Dermis microvascular lymphatic vessel endothelial cell (primary cell): ENCODE measurements at regions not wholly inside any gene's neighbourhood (a gene's known extent, or its start where the extent isn't known, plus 50 kb on each side); places are given as distances from the start of the nearest gene placed in this dataset.

ENCODE experiments used
- DNase-seq, 2 donors: peaks; one replicate each; pipeline versions ENCODE4 v3.0.0 to v3.0.0-alpha.2; 2010; ENCODE audit warnings: low read depth in 2 of 2

DNA sequence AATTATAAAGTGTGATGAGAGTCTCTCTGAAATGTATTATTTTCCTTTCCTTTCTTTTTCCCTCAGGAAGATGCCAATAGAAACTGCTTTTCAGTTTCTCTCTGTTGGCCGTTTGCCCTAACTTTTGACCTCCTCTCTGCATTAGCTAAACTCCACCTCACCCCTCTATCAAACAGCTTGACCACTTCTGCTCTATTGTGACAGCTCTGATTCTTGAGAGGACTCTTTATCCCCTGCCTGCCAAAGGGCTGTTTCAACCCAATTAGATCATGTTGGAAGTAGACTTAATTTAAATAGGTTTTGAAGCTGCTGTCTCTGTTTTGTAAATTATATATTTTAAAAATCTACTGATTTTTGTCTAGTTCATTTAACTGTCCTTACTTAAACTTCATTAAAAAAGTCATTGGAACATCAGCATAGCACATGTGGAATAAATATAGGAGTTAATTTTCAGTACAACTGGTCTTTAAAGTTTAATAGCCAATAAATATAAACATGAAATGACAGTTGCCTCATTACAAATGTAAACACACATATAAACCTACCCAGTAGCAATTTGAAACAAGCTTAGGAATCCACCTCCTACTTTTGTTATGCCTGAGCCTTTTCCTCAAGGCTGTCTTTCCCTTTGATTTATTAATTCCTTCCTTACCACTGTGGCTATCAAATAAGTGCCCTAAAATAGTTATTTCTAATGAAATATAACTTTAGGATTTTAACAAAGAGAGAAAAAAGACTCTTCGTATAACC is 152.0 kb downstream of the CHRM3 start:
- no peak for DNase-seq

DNA sequence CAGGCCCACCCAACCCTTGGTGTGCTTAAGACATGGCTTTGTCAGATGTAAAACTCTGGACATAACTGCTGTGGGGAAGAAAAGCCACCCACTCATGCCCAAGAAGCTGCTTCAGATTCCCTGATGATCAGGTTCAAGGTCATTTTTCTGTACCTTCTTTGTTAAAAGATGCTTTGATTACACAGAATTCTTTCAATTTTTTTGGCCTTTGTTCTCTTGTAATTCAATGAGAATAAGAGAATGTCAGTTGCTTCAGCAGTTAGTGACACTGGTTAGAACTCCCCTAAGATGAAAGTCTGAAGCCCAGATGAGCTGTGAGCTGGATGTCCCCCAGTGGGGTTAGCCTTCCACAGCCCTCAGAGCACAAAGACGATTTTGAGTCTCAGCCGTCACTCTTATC is 152.7 kb downstream of the CHRM3 start:
- no peak for DNase-seq

DNA sequence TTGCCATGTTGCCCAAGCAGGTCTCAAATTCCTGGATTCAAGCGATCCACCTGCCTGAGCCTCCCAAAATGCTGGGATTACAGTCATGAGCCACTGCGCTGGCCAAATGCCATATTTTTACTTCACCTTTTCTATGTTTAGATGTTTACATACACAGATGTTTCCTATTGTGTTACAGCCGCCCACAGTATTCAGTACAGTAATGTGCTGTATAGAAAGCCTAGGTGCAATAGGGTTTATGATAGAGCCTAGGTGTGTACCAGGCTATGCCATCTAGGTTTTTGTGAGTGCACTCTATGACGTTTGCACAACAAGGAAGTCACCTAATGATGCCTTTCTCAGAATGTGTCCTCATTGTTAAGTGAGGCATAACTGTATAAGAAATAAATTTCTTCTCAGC is 153.4 kb downstream of the CHRM3 start:
- DNase-seq = no peak

DNA sequence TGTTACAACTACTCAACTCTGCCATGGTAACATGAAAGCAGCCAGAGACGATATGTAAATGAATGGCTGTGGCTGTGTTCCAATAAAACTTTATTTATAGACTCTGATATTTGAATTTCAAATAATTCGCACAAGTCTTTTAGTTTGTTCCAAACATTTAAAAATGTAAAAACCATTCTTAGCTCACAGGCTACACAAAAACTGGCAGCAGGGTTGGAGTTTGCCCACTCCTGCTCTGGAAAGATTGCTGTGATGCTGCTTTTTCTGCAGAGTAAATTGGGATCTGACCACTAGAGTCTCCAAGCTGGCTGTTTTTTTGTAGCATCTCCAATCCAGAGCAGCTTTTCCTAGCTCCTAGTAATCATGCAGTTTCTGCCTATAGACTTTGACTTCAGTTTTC is 157.5 kb downstream of the CHRM3 start:
- no peak for DNase-seq

DNA sequence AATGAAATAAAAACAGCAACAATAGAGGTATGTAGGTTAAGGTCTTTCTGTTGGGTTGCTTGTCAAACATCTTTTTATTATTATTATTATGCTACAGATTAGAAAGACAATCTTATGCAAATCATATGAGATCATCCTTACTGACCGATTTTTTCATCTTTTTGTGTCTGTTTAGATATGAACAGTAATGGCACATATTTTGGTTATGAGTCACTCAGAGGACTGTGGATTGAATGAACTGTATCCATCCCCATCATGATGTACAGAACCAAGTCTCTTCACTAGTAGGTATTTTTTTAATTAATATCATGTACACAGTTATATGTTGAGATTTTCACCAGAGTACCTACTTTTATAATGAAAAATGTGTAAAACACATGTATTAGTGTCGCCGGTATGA is 159.1 kb downstream of the CHRM3 start:
- no peak for DNase-seq

DNA sequence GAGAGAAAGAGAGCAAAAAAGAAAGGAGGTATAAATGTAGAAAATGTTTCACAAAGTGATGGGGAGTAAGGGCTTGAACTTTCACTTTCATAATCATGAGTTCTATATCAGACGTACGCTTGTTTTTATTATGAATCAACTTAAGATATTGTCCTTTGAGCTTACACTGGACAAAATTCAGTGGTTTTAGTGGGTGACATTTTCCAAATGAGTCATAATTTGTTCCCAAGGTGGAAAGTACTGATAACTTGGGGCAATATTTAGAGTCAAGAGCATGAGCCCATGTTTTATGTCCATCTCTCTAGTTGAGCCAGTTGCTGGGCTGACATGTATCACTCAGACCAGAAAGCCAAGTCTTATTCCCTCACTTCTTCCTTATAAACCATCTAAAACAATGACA is 161.6 kb downstream of the CHRM3 start:
- no peak for DNase-seq

DNA sequence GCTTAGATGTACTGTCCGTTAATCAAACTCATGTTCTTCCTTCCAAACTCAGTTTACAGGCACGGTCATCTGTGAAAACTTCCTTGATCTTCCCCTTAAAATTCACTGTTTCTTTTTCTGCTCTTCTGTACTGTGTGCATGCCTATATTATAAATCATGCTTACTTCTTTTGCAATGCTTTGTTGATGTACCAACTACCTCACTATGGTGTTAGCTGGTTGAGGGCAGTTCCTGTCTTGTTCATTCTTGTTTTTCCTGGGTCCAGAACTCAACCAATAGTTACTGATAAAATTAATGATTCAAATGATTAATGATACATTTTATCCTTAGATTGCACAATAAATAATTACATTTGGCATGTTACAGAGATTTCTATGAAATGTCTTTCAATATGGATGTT is 163.8 kb downstream of the CHRM3 start:
- no peak for DNase-seq

DNA sequence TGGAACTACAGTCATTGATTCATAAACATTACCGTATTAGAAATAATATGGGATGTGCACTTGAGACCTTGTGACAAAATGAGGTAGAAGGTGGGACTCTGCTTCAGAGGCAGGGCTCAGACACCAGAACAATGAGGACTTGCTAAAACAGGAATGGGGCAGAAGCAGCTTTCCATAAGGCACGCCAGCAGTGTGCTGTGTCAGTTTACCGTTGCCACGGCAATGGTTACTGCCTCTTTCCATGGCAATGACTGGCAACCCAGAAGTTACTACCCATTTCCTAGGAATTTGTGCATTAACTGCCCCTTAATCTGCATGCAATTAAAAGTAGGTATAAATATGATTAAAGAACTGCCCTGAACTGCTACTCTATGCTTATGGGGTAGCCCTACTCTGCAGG is 169.0 kb downstream of the CHRM3 start:
- no peak for DNase-seq

DNA sequence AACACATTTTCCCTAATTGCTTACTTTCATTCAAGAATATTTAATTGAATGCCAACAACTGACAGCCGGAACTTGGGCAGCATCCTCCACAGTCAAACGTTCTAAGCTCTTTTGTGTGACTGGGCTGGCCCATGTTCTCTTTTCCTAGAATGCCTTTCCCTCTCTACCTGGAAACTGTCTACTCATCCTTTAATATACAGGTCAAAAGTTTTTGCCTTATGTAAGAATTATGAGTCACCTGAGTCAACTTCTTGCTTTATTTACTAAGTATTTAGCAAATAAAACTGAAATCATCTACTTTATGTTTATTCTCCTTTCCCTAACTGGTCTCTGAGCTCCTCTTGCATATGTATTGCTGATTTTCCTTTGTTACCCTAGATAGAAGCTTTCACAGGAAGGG is 172.2 kb downstream of the CHRM3 start:
- DNase-seq = no peak

DNA sequence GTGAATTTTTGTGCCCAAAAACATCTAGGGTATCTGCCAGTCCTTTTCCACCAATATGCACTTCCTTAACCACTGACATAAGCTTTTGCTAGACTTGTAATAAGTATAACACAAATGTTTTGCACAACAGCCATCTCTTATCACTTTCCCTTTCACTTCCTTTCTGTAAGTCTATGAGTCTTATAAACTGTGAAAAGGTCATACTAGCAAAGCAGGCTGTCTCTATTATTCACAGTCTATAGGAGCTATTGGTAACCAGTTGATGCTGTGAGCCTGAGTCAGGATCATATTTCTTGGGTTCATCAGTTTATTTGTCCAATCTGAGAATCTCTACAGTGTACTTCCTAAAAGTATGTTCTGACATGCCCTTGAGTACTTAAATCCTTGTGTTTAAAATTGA is 172.6 kb downstream of the CHRM3 start:
- DNase-seq = no peak

DNA sequence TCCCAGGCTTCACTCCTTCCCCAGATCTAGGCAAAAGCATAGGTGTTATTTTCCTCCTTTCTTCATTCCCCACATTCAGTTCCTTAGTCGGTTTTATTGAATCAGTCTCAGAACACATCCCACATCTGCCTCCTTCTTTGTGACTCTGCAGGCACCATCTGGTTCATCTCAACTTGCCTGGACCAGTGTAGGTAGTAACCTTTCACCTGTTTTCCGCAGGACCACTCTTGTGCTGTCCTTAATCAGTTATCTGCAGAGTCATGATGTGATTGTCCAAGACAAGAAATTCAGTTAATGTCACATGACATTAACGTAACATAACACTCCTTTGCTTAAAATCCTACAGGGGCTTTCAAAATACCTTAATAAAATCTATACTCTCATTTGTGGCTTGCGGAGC is 174.6 kb downstream of the CHRM3 start:
- no peak for DNase-seq

DNA sequence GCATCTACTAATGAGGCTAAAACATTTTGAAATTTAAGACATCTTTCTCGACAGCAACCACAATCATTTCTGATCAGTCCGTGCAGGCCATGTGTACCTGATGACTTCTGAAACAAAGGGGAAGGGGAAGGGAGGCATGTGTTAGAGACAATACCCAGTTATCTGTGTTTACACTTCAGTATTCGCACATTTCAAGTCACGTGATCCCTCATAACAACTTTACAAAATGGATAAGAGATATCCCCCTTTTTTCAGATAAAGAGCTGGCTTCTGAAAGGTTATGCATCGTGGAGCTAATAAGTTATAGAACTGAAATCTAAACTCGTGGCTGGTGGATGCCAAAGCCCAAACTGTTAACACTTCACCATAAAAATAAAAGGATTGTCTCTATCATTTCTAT is 175.7 kb downstream of the CHRM3 start:
- no peak for DNase-seq

DNA sequence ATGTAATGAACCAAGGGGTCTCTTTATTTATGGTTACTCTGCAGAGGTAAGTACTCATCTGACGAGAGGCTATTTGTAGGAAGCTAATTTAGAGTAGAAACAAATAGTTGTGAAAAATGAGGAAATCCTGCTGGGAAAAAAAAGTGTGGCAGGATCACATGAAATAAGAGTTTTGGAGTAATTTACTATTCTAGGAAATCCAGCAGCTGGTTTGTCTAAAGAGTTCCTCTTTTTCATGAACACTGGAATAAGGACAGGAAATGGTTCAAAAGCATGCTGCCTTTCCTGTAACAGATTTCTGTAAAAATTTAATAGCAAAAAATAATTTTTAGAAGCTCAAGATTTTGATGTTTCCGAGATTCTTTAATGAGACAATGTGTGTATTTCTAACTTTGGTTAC is 177.3 kb downstream of the CHRM3 start:
- no peak for DNase-seq

DNA sequence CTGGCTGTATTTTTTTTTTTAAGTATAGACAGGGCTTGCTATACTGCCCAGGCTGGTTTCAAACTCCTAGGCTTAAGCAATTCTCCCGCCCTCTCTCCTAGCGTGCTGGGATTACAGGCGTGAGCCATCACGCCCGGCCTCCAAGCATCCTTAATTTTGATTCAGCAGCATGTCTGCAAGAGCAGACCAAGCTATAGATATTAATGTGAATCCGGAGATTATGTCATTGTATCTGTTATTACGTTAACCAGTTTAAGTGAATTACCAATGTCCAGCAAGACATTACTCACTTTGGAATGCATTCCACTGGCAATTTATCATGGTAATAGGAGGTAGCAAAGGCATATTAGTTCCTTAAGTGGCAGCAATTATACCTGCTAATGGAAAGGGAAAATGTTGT is 179.7 kb downstream of the CHRM3 start:
- DNase-seq = no peak

DNA sequence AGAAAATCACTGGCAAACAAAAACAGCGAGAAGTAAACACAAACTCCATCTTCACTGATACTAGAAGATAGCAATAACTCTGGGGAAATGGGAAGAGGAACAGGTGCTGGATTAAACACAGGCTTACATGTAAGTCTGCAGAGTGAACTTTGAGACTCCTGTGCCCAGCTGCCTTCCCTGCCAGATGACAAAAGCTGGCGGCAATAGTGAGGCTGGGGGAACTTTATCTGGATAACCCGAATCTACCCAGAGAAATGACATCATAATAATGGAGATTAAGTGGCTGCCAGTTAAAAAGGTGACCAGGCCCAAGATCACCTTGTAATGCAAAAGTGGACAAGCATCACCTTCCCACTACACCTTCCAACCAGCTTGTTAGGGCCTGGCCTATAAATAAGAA is 184.5 kb downstream of the CHRM3 start:
- DNase-seq = no peak

DNA sequence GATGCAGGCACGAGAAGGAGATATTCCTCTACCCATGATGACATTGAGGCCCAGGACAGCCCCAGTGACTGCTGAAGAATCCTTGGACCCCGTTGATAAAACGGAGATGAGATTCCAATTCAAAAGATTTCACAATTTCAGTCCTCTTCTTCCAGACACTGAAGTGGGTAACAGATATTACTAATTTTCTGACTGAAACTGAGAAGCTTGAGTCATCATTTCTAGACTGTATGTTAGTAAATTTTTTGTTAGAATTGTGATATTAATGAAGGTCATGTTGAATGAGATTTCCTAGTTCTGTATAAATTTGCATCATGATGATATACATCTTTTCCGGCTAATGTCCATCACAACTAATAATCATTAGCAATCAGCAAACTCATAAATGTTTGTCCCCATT is 185.8 kb downstream of the CHRM3 start:
- no peak for DNase-seq

DNA sequence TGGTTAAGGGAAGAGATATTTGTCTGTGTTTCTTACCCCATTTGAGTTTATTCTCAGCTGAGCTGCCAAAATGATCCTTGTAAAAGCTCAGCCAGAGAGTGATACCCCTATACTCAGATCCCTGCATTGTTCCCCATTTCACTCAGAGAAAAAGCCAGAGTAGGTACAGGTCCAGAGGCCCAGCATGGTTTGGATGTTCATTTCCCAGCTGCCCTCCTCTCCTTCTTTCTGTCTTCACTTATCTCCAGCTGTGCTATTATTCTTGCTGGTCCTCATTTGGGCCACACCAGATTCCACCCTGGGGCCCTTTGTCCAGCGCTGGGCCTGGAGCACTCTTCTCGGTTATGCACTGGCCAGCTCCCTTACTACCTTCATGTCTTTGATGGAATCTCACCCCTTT is 187.7 kb downstream of the CHRM3 start:
- no peak for DNase-seq

DNA sequence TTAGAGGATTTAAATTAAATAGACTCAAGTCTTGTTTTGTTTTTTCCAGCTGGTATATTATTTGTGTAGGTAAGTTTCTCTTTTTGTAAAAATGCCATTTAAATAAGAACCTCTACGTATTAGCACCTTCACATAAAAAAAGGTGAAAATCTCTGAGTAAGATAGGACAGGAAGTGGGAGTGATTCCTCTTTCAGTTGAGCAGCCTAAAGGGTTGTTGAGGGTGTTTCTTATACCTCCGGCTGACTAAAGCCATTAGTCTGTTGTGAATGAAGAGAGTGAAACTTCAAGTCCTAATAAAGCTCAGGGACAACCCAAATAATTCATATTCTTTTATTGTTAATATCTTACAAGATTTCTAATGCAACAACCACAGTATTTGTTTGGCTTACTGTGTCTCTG is 188.7 kb downstream of the CHRM3 start:
- DNase-seq = no peak

DNA sequence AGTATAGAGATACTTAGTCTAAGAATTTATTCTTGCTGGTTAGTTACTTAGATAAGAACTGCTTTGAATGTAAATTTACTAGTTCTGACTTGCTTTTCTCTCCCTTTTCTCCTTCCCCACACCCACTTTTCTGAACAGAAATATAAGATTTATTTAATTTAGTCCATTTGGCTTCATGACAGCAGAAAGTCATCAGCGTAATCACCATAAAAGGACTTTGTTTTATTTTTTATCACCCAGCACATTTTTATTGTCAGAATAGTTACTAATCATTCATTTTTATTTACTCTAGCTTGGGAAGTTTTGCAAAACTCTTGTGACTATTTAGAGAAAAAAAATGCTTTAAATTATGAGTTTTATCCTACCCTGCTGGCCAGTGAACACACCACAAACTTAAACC is 197.2 kb downstream of the CHRM3 start:
- DNase-seq = no peak

DNA sequence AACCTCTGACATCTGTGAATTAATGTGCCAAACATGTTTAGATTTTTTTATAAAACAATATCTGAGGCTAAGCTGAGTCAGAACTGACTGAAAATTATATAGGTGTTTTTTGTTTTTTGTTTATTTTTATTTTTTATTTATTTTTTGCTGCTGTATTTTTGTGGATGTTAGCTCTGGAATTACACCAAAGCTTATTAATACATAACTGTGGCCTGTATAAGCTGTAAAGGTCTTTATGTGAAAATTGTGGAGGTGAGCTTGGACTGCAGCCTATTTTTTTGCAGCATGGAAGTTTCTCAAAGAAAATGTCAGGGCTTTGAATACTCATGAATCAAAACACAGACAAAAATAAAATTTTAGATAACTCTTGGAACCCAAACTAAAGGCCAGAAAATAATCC is 199.8 kb downstream of the CHRM3 start:
- no peak for DNase-seq

DNA sequence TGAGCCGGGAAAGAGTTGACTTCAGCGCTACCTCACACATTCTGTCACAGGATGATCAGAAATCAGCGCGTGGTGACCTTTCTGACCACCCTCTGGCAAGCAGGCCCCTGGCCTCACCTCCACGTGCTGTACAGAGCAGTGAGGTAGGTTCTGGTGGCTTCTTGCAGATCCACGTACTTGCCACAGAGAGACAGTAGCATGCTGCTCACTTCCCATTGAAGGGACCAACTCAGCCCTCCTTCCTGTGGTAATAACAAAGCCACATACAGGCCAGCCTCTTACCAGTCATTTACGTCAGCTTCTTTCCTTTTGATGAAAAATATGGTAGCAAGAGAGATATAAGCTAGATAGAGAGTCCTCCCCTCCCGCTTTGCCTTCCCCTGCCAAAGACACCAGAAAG is 200.7 kb downstream of the CHRM3 start:
- DNase-seq = no peak

DNA sequence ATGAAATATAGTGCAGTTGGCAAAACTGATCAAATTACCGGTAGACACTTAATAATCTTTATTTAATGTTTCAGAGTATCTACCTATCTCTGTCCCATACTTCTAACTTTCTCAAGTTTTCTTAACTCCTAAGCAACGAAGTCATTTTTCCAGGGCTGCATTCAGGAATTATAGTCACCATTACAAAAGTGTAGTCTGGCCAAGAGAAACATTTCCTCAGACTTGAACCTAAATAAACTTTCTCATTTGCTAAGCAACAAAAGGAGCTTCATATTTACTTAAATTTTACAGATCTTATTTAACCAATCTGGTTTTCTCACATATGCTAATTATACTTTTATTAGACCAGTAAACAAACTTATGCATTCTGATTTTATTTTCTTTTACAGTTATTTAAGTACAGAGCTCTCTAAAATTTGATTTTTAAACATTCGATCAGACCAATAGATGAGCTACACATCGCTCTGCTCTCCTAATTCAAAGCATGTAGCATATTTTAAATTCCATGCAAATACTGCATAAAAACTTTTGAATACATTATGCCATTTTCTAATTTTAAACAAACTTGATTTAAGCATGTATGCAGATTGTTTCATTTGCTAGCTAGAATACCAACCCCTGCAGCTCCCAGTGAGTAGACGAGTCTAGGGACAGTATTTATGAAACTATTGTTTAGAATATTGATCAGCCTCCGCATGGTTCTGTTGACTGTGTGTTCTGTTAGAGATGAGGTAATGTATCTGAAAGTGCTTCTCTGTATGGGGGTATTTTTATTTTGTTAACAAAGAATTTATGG is 201.4 kb downstream of the CHRM3 start:
- no peak for DNase-seq

DNA sequence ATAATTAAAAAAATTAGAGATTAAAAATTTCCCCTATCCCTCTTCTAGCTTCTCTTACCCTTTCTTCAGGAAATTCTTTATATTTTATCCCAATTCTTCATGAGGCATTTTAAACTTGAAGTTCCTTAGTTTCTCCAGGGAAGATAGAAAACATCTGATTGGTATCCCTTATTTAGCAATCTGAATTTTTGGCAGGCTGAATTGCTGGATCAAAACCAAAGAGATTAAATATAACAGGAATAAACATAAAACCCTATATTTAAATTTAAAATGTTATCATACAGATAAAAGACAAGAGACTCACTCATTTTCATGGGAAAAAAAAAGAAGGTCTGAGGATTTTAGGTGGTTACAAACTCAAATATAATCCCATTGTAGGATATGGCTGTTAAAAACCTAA is 204.2 kb downstream of the CHRM3 start:
- DNase-seq = no peak
